ENCODE measurements at regions not wholly inside any gene's neighbourhood (a gene's known extent, or its start where the extent isn't known, plus 50 kb on each side); places are given as distances from the start of the nearest gene placed in this dataset.

GRCh38 chr12:123075646-123076171 lies 75.2 kb downstream of the PITPNM2 start:
- no peak for TF ChIP-seq CTCF (conservative IDR thresholded peaks at IDR 0.05)
- TF ChIP-seq EZH2 (IDR thresholded peaks at IDR 0.05; ENCODE audit: low read depth): no peak
